T-helper 1 cell (primary cell): ENCODE measurements at regions not wholly inside any gene's neighbourhood (a gene's known extent, or its start where the extent isn't known, plus 50 kb on each side); places are given as distances from the start of the nearest gene placed in this dataset.

Source experiments
- DNase-seq, 5 donors: peaks; one replicate each; pipeline ENCODE4 v3.0.0-alpha.2; 2012 to 2020

GRCh38 chr9:107064378-107064777 is 201.4 kb downstream of the ZNF462 start:
- DNase-seq, result no peak

- no peak for DNase-seq
Measured at GRCh38 chr9:107065549-107065948, 202.6 kb downstream of the ZNF462 start.

- DNase-seq, result no peak
Measured at GRCh38 chr9:107067739-107068416, 204.9 kb downstream of the ZNF462 start.

GRCh38 chr9:107068581-107068980 is 205.6 kb downstream of the ZNF462 start:
- no peak for DNase-seq

GRCh38 chr9:107070586-107070985 is 207.6 kb downstream of the ZNF462 start:
- no peak for DNase-seq

GRCh38 chr9:107078061-107078460 is 205.0 kb upstream of the RAD23B start:
- no peak for DNase-seq

- DNase-seq, result no peak
Measured at GRCh38 chr9:107079589-107079988, 203.5 kb upstream of the RAD23B start.

- no peak for DNase-seq
Measured at GRCh38 chr9:107080130-107080529, 202.9 kb upstream of the RAD23B start.

GRCh38 chr9:107086460-107086859 is 196.6 kb upstream of the RAD23B start:
- no peak for DNase-seq

GRCh38 chr9:107087222-107087621 is 195.9 kb upstream of the RAD23B start:
- DNase-seq, result no peak

GRCh38 chr9:107090218-107090617 is 192.9 kb upstream of the RAD23B start:
- no peak for DNase-seq

GRCh38 chr9:107093365-107094060 is 189.6 kb upstream of the RAD23B start:
- DNase-seq, result no peak

- DNase-seq, result no peak
Measured at GRCh38 chr9:107094370-107094769, 188.7 kb upstream of the RAD23B start.

- DNase-seq, result no peak
Measured at GRCh38 chr9:107100591-107100990, 182.5 kb upstream of the RAD23B start.

- DNase-seq, result no peak
Measured at GRCh38 chr9:107102011-107102410, 181.1 kb upstream of the RAD23B start.

GRCh38 chr9:107103621-107104020 is 179.5 kb upstream of the RAD23B start:
- DNase-seq, result no peak

- no peak for DNase-seq
Measured at GRCh38 chr9:107105784-107106183, 177.3 kb upstream of the RAD23B start.

- no peak for DNase-seq
Measured at GRCh38 chr9:107106416-107106815, 176.7 kb upstream of the RAD23B start.

- DNase-seq, result no peak
Measured at GRCh38 chr9:107108342-107109130, 174.5 kb upstream of the RAD23B start.

GRCh38 chr9:107109324-107109723 is 173.8 kb upstream of the RAD23B start:
- no peak for DNase-seq

GRCh38 chr9:107110153-107110552 is 172.9 kb upstream of the RAD23B start:
- DNase-seq, result no peak

- no peak for DNase-seq
Measured at GRCh38 chr9:107112707-107113243, 170.3 kb upstream of the RAD23B start.

GRCh38 chr9:107118863-107119624 is 164.0 kb upstream of the RAD23B start:
- no peak for DNase-seq
